Activated T-helper 1 cell treated with anti-CD3 and anti-CD28 coated beads, Interleukin-2, amount 50 U/mL, for 16 hours (primary cell): ENCODE measurements at regions not wholly inside any gene's neighbourhood (a gene's known extent, or its start where the extent isn't known, plus 50 kb on each side); places are given as distances from the start of the nearest gene placed in this dataset.
"Not testable (repeated sequence)": the region's sequence is repeated elsewhere in the genome, so short reads cannot be mapped to it uniquely, and the experiment has no call there.

Experiments used
- DNase-seq, 2 donors: peaks; one replicate each; pipeline ENCODE4 v3.0.0-alpha.2; 2020; ENCODE audit warnings: low read depth in 1 of 2, low spot score in 1 of 2

DNA sequence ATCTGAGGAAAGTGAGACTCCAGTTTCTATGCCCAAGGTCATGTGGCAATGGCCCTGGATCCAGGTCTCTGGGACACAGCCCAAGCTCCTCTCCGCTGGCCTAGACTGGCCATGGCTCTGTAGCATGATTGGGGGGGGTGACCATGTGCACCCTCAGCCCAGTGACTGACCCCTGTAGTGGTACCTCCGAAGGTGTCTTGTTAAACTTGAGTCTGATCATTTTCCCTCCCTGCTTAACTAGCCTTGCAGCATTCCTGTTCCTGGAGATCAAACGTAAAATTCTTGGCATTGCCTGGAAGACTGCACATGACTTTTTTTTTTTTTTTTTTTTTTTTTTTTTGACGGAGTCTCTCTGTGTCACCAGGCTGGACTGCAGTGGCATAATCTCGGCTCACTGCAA, 1116.0 kb downstream of the TBC1D22A start:
- no peak for DNase-seq

DNA sequence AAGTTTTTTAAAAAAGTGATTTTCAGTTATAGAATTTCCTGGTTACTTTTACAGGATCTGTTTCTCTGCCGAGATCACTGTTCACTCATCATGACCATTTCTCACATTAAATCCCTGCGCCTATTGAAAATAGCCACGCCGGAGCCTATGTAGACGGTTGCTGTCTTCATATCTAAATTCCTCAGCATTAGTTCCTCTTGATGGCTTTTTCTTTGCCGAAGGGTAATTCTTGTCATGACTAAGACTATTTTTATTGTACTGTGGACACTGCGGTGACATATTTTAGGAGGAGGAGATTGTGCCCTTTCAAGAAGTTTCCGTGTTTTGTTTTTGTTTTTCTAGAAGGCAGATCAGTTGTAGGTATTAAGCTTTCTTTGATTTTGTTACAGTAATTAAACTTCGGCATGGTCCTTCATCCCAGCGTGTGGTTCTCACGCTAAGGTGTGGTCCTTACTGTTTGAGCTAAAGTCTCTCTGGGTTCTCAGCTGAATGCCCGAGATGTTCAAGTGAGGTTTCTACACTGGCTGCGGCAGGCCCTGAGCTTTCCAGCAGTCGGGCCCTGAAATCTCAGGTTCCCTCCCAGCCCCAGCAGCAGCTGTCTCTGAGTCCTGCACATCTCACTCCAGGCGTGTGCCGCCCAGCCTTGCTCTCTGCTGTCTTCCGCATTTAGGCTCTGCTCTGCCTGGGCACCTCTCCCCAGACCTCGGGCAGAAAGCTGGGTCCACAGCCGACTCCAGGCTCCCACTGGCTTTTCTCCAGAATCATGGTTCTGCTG, 1110.5 kb downstream of the TBC1D22A start:
- DNase-seq, result no peak

DNA sequence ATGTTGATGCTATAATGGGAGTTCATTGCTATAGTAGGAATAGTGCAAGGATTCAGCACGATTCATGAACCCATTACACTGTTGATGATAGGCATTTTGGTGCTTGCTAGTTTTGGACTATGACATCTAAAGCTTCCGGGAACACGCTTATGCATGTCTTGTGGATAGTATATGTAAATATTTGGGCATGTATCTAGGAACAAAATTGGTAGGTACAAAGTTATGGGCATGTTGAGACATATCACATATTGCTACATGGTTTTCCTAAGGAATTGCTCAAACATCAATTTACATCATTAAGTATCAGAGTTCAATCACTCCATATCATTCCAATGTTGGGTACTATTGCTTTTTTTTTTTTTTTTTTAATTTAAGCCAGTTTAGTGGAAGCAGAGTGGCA, 1103.2 kb downstream of the TBC1D22A start:
- no peak for DNase-seq

DNA sequence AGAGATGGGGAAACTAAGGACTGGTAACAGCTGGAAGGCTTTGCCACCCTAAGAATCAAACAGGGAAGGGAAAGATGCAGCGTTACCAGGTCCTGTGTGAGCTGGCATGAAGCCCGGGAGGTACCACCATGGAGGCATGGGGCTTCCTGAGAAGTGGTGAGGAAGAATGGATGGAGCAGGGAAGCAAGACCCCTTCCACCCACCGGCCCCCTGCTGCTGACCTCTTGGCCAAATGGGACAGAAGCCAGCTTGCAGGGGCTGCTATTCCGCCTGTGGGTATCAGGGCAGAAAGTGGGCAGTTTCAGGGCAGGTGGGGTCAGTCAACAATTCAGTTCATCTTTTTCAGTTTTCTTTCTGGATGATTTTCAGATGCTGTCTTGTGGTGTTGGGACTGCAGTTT, 1099.9 kb downstream of the TBC1D22A start:
- no peak for DNase-seq

DNA sequence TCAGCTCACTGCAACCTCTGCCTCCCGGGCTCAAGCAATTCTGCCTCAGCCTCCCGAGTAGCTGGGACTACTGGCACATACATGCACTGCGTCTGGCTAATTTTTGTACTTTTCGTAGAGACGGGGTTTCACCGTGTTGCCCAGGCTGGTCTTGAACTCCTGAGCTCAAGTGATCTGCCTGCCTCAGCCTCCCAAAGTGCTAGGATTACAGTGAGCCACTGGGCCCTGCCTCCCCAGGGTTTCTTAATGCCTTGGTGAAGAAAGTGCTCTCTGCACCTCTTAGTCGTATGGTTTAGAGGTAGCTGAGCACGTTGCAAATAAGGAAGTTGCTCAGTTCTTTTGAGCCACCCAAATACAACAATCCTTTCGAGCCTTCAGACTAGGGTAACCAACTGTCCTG, 1098.5 kb downstream of the TBC1D22A start:
- DNase-seq, result not testable (repeated sequence)

DNA sequence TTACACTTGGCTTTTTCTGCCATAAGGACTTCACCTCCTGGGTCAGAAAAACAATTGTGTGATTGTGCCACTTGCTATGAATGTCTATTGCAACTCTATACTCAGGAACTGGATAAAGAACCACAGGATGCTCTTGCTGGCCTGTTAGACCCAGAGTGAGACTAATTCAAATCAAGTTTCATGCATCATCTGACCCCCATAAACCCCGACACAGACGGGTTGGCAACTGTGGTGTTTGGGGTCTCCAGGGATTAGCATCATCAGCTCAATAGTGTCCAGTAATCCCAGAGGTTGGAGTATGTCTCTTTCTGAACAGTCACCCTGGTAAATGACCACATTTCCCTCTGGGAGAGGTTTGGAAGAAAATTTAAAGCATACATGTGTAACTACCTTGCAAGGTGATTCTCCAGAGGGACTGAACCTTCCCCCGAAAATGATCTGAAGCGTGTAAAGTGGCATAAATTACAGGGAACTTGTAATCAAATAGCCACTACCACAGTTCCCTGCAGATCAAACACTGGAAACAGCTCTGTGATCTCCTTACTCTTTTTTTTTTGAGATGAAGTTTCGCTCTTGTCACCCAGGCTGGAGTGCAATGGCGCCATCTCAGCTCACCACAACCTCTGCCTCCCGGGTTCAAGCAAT, 1097.6 kb downstream of the TBC1D22A start:
- no peak for DNase-seq

DNA sequence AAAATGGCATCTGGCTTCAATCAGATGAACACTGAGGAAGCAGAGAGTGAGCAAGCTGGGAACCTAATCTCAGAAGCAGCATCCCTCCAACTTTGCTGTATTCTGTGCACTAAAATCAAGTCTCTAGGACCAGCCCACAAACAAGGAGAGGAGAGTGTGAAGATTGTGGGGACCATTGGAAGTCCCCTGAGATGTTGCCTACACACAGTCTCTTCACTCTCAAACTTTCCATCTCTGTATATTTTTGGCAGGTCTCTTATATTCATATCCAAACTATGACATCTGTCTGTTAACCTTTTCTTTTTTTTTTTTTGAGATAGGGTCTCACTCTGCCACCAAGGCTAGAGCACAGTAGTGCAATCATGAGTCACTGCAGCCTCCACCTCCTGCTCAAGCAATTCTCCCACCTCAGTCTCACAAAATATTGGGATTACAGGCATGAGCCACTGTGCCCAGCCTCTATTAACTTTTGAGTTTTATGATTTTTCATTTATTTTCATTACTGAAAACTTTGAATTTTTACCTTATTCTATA, 1096.4 kb downstream of the TBC1D22A start:
- no peak for DNase-seq

DNA sequence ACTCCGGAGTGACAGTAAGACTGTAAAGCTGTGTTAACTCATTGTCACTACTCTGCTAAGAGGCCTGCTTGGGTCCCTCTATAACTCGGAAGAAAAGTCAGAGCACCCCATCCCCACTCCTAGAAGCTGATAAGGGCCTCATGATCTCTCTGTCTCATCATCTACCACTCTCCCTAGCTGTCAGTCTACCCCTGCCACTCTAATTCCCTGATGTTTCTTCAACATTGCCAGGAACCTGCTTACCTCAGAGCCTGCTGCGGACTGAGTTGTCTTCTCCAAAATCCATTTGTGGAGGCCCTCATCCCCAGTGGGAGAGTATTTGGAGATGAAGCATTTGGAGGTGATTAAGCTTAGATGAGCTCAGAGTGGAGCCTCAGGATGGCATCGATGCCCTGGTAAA, 1092.2 kb downstream of the TBC1D22A start:
- no peak for DNase-seq

DNA sequence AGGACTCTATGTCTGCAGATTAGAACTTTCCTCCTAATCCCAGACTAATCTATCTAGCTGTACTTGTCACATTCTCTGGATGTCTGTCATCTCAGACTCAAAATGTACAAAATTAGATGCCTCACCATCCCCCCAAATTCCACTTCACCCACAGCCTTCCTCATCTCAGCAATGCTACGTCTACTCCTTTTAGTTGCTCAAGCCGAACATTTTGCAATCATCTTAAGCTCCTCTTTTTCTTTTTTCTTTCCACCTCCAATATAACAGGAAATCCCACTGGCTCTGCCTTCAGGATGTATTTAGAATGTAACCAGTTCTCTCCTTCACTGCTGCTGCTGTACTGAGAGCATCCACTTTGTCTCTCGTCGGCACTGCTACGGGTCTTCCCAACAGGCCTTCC, 1091.8 kb downstream of the TBC1D22A start:
- no peak for DNase-seq

DNA sequence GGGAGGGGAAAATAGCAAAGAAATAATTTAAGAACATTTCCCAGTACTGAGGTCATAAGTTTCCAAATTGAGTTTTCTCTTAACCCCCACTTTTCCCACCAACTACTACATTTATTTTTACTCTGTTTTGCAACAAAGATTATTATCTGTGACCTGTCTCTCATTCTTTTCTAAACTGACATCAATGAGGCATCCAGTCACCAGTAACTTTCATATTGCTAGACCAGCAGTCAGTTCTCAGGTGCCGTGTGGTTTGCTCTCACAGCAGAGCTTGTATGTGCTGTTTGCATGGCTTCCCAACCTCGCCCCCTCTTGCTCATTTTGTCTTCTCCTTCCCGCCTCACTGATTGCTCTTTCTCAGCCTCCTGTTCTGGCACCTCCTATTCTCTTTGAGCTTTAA, 1091.3 kb downstream of the TBC1D22A start:
- no peak for DNase-seq

DNA sequence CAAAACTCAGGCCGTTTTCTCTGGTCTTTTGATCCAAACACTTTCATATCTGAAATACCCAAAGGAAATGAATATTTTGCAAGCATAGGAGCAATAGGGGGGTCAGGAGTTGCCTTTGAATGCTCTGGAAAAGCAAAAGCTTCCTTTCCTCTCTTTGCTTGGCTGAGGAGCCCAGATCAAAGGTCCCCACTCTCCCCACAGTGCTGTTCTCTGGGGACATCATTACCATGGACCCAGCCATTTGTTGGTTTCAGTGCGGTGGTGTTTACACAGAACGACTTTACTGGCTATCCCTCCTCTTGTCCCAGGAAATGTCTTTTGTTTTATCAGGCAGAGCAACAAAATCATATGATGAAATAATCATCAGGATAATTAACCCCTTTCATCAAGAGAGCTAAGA, 1089.1 kb downstream of the TBC1D22A start:
- no peak for DNase-seq

DNA sequence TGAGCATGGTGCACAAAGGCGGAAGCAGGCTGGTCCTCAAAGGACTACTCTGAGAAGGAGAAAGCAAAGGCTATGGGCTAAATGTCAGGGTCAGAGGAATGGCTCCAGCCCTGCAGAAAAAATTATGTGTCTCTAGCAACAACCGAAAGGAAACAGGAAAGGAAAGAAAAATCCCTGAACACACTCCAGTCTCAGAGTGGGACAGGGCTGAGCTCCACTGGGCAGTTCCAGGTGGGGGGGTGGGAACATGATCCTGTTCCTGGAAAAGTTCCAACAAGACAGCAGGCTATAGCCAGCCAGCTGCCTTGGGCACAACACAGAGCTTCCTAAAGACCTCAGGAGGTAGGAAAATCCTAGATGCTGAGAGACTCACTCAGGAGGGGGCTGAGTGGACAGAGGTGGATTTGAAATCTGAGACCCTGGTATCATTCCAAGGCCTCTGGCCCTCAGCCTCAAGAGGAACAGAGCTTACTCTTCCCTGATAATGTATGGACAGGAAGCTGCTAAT, 1088.2 kb downstream of the TBC1D22A start:
- DNase-seq, result no peak

DNA sequence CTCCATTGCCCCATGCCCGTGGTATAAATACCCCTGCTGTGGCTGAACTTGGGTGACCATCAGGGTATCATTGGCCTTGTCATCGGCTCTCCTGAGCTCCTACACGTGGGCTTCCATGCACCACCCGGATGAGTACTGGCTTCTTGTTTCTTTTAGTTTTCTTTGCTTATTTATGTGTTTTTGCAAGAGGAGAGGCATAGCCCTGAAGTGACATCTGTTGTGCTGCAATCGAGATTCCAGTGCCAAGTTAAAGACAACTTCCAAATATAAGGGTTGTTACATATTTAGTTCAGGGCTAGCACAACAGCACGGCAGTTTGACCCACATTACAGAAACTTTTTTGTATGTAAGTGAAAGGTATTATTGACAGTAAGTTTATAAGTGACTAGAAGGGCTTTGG, 1087.1 kb downstream of the TBC1D22A start:
- DNase-seq, result no peak

DNA sequence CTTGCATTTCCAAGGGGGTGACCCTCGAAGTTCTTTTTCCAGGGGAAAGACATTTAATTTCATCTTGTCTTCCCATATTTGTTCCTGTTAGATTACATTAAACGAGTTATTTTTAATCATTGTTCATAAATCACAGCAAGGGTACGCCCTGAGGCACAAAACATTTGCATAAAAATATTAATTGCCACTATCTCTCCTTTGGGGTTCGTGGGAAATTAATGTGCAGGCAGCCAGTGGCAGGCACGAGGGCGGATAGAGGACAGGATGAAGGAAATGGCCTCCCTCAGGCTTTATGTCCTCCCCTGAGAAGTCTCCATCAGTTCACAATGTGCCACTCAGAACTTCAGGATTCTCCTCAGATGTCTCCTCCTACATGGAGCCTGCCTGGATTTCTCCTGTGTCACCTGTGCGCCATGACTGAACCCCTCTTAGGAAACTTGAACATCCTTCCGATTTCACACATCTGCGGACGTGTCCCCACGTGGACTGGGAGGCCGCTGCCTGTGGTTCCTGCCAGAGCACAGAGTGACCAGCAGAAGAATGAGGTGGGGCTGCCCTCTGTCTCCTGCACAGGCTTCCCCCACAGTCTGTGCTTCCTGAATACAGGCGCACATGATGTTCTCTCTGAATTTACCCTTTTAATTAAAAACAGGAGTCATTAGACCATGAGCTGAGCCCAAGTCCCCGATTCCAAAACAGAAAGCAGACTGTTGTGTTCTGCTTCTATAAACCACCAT, 1085.9 kb downstream of the TBC1D22A start:
- DNase-seq, result no peak

DNA sequence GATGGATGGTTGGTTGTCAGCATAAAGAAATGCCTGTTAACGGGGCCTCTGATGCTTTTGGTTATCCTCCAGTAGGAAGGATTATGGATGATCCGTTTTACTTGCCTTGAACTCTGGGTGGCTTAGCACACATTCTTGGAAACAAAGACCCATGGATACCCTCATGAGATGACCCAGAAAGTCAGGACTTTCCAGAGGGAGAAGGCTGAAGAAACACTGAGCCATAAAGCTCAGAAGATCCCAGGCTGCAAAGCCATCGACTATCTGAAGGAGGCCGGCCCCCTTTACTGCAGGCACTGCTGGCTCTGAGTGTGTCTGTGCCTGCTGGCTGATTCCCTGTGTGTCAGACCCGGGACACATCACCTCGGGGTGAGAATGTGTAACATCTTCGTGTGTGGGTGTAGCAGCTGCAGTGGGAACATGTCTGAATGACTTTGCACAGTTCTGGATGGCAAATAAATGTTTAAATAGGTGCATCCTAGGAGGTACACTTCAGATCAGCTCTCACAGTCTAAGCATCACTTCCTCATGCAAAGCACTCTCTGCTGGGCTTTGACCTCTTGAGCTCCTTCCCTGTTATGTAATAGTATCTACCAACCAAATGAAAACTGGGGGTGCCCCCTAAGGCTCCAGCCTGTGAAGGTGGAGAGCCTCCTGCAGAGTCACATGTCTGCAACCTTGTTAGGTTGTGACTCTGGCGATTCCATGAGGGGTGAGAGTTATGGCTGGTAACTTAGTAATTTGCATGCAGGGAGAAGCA, 1084.9 kb downstream of the TBC1D22A start:
- DNase-seq, result no peak

DNA sequence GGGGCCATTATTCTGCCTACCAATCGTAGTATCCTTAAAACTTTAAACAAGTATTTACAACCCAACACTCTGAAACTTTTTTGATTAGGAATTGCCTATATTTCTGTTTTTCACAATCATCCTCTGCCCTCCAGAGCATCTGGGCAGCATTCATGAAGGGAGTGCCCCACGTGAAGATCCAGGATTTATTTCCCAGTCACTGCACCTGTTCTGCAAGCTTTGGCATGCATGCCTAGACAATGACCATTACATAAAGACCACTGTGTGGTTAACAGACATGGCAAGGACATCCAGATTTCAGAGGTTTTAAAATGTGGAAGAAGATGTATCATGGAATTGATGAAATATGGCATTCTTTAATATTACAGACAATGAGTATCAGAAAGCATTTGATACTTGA, 1083.8 kb downstream of the TBC1D22A start:
- no peak for DNase-seq

DNA sequence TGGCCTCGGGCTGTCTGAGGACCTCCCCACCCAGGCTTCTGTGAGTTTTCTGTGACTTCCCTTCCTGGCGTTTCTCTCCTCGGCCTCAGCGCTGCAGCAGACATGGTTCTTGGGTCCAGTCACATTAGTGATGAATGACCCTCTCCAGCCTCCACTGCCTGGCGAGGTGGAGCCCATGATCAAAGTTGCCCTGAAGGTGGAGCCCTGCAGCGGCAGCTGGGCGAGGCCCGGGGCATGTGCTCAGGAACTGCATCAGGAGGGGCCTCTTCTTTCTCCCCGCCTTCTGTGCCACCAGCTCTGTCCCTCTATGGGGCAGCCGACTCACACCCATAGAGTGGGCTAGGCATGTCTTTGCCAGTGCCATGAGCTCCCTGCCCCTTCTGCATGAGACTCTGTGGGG, 1079.7 kb downstream of the TBC1D22A start:
- DNase-seq, result no peak

DNA sequence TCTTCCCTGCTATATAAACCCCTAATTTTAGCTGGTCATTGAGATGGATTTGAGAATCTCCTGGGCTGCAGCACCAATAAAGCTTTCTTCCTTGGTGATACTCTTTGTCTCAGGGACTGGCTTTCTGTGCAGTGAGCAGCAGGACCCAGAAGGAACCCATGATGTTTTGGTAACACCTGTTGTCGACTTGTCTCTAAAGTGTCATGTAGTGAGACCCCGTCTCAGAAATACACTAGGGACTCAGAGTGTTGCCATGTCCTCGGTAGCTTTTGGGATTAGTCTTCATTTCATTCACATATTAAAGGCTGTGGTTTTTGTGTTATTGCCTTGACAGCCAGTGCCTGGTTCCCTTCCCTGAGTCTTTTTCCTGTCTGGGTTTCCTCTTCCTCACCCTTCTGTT, 1078.7 kb downstream of the TBC1D22A start:
- DNase-seq, result no peak

DNA sequence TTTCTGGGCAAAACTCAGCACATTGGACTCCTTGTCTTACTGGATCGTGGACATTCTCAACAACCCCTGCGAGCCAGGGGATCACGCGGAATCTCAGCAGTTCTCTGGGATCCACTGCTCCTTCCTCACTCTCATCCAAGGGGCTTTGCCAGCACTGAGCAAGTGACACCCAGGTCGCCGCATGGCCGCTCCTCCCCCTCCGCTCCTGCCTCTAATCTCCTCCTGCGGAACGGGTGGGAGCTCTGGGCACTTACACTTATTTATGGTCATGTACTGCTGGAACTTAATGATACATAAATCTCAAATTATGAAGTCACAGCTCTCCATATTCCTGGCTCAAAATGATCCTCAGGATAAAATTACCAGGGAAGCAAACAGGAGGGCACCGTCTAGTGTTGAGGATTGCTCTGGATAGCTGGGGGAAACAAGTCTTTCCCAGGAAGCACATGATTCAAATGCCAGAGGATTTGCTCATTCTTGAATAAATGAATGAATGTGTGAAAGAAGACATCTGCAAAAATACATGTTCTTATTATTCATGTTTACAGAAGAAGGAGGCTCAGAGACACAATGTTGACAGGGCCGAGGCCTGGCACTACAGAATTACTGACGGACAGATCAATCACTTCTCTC, 1077.3 kb downstream of the TBC1D22A start:
- no peak for DNase-seq

DNA sequence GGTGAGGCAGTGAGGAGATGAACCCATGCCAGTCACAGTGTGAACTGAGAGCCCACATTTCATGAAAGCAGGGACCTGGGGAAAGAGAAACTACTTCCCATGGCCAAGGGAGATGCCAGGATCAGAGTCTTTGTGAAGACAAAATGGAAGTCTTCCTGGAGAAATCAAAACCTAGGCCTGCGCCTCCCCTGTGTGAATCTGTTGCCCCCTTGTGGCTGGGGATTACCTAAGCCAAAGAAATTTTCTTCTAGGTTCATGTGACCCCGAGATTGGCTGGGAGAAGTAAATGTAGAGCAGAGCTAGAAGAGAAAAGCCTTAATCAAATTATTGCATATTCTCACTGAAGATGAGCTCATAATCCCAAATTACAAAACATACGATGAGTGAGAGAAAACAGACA, 1075.3 kb downstream of the TBC1D22A start:
- no peak for DNase-seq

DNA sequence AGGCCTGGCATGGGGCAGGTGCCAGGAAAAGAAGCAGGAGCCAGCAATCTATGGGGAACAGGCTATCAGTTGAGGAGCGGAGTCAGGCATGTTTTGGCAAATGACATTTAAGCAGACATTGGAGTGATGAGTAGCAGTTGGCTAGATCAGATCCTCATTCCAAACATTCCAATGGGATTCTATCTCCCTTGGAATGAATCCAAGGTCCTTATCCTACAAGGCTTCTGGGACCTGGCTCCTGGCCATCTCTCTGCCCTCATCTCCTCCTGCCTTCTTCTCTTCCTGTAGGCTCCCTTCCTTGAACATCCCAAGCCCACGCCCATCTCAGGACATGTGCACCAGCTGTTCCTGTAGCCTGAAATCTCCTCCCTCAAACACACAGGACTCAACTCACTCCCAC, 1074.5 kb downstream of the TBC1D22A start:
- DNase-seq, result no peak
